ENCODE measurements at regions not wholly inside any gene's neighbourhood (a gene's known extent, or its start where the extent isn't known, plus 50 kb on each side); places are given as distances from the start of the nearest gene placed in this dataset.
A peak's percentile ranks its signal among the peaks of the same experiment; 100 is the strongest.

- no peaks in the 10 kb centered on the region for H3K79me2 ChIP-seq (ENCODE audit: insufficient read depth, low read depth, low read length)
- intact Hi-C loops (cut with micrococcal nuclease; ENCODE audit: unreplicated experiment) = no loop called here
- H4K20me1 ChIP-seq (ENCODE audit: insufficient read depth, low read length) = no peaks in the 10 kb centered on the region
- no peaks in the 10 kb centered on the region for H3K4me1 ChIP-seq (ENCODE audit: insufficient read depth, low read length, poor library complexity, severe bottlenecking)
- no peak for DNase-seq (ENCODE audit: low spot score)
- no peaks in the 10 kb centered on the region for H3K36me3 ChIP-seq (ENCODE audit: insufficient read depth, low read length)
- H3K27ac ChIP-seq (ENCODE audit: low read depth, low read length, poor library complexity, severe bottlenecking) = no peak overlapping the region
- CTCF ChIA-PET (ENCODE audit: unreplicated experiment) = interaction anchor here (1.1 kb wide), 1 partner anchor 18 kb away, joined by 6 read pairs; no protein-coding TSS in a partner anchor
- no peaks in the 10 kb centered on the region for H3K9me3 ChIP-seq (ENCODE audit: low read length)
- BruUV-seq (replicated peaks) = no TSS peak
- H3K4me3 ChIP-seq (ENCODE audit: low read depth, low read length, poor library complexity, severe bottlenecking) = no peak overlapping the region
- POLR2A ChIA-PET = no interaction called here
- H2AFZ ChIP-seq (ENCODE audit: low read length) = no peak overlapping the region
- H3K9me2 ChIP-seq (ENCODE audit: insufficient read depth, low read length) = peaks cover 4% of the 10 kb centered on the region; the same call in 1 of the 2 replicates
- H3K4me2 ChIP-seq (ENCODE audit: low read length) = no peak overlapping the region
- TF ChIP-seq EZH2phosphoT487 (IDR thresholded peaks at IDR 0.05; ENCODE audit: borderline replicate concordance, low read depth, low read length) (no peak), CTCF (conservative IDR thresholded peaks at IDR 0.05; ENCODE audit: low read length) (no peak)
Measured at GRCh38 chr3:66803721-66804695, 194.1 kb upstream of the KBTBD8 start.

- H3K27ac ChIP-seq (ENCODE audit: low read depth, low read length, poor library complexity, severe bottlenecking) = no peak overlapping the region
- H2AFZ ChIP-seq (ENCODE audit: low read length) = peak overlapping the region; percentile 61; the same call in 1 of the 2 replicates
- peaks cover 4% of the 10 kb centered on the region; the same call in 1 of the 2 replicates for H3K9me2 ChIP-seq (ENCODE audit: insufficient read depth, low read length)
- intact Hi-C loops (cut with micrococcal nuclease; ENCODE audit: unreplicated experiment) = no loop called here
- CTCF ChIA-PET (ENCODE audit: unreplicated experiment) = interaction anchor here (0.6 kb wide), 1 partner anchor 458 kb away, joined by 5 read pairs; no protein-coding TSS in a partner anchor
- no peak for DNase-seq (ENCODE audit: low spot score)
- H3K9me3 ChIP-seq (ENCODE audit: low read length) = no peaks in the 10 kb centered on the region
- no peaks in the 10 kb centered on the region for H4K20me1 ChIP-seq (ENCODE audit: insufficient read depth, low read length)
- no peaks in the 10 kb centered on the region for H3K79me2 ChIP-seq (ENCODE audit: insufficient read depth, low read depth, low read length)
- POLR2A ChIA-PET = interaction anchor here (0.6 to 0.9 kb wide), 4 partner anchors 20 to 570 kb away, joined by 3 to 4 read pairs (median 3); no protein-coding TSS in a partner anchor
- no peak overlapping the region for H3K4me3 ChIP-seq (ENCODE audit: low read depth, low read length, poor library complexity, severe bottlenecking)
- H3K4me2 ChIP-seq (ENCODE audit: low read length) = no peak overlapping the region
- no peak for TF ChIP-seq CTCF (conservative IDR thresholded peaks at IDR 0.05; ENCODE audit: low read length)
- no peak for TF ChIP-seq EZH2phosphoT487 (IDR thresholded peaks at IDR 0.05; ENCODE audit: borderline replicate concordance, low read depth, low read length)
- BruUV-seq (replicated peaks) = no TSS peak
- no peaks in the 10 kb centered on the region for H3K36me3 ChIP-seq (ENCODE audit: insufficient read depth, low read length)
- no peaks in the 10 kb centered on the region for H3K4me1 ChIP-seq (ENCODE audit: insufficient read depth, low read length, poor library complexity, severe bottlenecking)
Measured at GRCh38 chr3:66808891-66809594, 189.1 kb upstream of the KBTBD8 start.
